HFFc6 (cell line): ENCODE measurements at regions not wholly inside any gene's neighbourhood (a gene's known extent, or its start where the extent isn't known, plus 50 kb on each side); places are given as distances from the start of the nearest gene placed in this dataset.

Source experiments
- DNase-seq: peaks from one replicate; pipeline ENCODE4 v3.0.0-alpha.2; 2018
- H3K27ac Mint-ChIP-seq: 2 replicates; pipeline ENCODE4 v1.8.0; 2020; ENCODE audit warnings: mild to moderate bottlenecking, mixed read lengths
- H3K27me3 Mint-ChIP-seq: 2 replicates; pipeline ENCODE4 v1.8.0; 2021; ENCODE audit warnings: mild to moderate bottlenecking, moderate library complexity, mixed read lengths; ENCODE audit not compliant: insufficient read depth
- H3K36me3 Mint-ChIP-seq: 2 replicates; pipeline ENCODE4 v1.8.0; 2021; ENCODE audit warnings: low read depth, mixed read lengths
- H3K4me1 Mint-ChIP-seq: 2 replicates; pipeline ENCODE4 v1.8.0; 2020; ENCODE audit warnings: low read depth, mixed read lengths
- H3K4me3 Mint-ChIP-seq: 2 replicates; pipeline ENCODE4 v1.8.0; 2020; ENCODE audit warnings: mild to moderate bottlenecking, moderate library complexity, mixed read lengths
- H3K9me3 Mint-ChIP-seq: 2 replicates; pipeline ENCODE4 v1.8.0; 2020; ENCODE audit warnings: mild to moderate bottlenecking, mixed read lengths
- TF ChIP-seq, protein P1 (sequence below): fragments of 200-600 bp; sonication (generic); IDR thresholded peaks from 2 replicates; pipeline ENCODE4 v1.5.0; 2021; ENCODE audit warnings: antibody characterized with exemption, mild to moderate bottlenecking

DNA sequence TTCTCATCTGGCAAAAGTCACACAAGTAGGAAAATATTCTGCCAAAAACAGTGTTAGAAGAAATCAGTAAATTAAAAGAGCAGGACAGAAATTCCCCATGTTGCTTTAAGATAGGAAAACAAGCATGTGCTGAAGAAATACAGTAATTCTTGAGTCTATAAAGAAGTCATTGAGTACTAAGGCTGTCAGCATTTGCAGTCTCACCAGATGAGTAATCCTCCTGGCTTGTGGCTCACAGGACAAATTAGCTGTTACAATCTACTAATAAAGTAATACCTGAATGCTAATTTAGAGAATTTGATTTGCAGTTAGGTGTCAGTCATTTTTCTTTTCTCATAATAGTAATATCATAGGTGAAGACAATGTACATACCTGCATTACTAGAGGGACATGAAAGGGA, 1158.9 kb upstream of the CELF2 start:
- H3K36me3 Mint-ChIP-seq: peaks cover 4% of the 10 kb centered on the region; the same call in 1 of the 2 replicates
- H3K4me3 Mint-ChIP-seq: no peak overlapping the region
- DNase-seq: no peak
- no peak overlapping the region for H3K27ac Mint-ChIP-seq
- H3K27me3 Mint-ChIP-seq: peaks cover 2% of the 10 kb centered on the region
- peaks cover 33% of the 10 kb centered on the region for H3K9me3 Mint-ChIP-seq
- TF ChIP-seq, protein P1, sequence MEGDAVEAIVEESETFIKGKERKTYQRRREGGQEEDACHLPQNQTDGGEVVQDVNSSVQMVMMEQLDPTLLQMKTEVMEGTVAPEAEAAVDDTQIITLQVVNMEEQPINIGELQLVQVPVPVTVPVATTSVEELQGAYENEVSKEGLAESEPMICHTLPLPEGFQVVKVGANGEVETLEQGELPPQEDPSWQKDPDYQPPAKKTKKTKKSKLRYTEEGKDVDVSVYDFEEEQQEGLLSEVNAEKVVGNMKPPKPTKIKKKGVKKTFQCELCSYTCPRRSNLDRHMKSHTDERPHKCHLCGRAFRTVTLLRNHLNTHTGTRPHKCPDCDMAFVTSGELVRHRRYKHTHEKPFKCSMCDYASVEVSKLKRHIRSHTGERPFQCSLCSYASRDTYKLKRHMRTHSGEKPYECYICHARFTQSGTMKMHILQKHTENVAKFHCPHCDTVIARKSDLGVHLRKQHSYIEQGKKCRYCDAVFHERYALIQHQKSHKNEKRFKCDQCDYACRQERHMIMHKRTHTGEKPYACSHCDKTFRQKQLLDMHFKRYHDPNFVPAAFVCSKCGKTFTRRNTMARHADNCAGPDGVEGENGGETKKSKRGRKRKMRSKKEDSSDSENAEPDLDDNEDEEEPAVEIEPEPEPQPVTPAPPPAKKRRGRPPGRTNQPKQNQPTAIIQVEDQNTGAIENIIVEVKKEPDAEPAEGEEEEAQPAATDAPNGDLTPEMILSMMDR: no peak
- no peaks in the 10 kb centered on the region for H3K4me1 Mint-ChIP-seq

DNA sequence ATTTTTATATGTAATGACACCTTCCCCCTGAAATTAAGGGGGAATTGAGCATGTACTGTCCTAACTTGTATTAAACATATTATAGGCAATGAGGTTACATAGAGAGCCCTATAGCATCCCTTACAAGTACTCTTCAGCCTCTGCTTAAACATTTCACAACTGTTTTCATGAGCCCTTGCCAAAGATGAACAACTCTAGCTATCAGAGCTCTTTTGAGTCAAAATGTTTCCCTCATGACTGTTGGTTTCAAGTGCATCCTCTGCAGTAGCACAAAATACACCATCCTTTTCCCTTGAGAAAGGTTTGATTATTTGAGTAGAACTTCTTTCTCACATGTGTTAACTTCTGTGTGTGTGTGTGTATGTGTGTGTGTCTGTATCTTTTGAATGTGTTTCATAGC, 1157.6 kb upstream of the CELF2 start:
- no peak overlapping the region for H3K27ac Mint-ChIP-seq
- H3K4me3 Mint-ChIP-seq: no peak overlapping the region
- H3K9me3 Mint-ChIP-seq: peaks cover 30% of the 10 kb centered on the region
- H3K36me3 Mint-ChIP-seq: peaks cover 4% of the 10 kb centered on the region; the same call in 1 of the 2 replicates
- TF ChIP-seq, protein P1: no peak
- H3K4me1 Mint-ChIP-seq: no peaks in the 10 kb centered on the region
- no peak for DNase-seq
- H3K27me3 Mint-ChIP-seq: peaks cover 2% of the 10 kb centered on the region

DNA sequence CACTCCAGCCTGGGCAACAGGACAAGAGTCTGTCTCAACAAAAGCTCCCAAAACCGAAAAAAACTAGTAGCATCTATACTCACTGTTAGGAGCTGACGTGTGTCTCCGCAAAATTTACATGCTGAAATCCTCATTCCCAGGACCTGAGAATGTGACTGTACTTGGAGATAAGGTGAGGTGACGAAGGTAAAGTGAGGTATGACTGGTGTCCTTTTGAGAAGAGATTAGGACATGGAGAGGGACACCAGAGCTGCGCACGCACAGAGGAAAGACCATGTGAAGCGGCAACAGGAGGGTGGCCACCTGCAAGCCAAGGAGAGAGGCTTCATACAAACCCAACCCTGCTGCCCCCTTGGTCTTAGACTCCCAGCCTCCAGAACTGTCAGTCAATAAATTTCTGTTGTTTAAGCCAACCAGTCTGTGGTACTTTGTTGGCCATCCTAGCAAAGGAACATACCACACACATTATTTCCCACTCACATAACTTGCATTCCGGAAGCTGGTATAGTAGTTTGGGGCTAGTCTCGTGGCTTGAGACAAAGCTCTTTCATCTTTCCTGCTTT, 1154.0 kb upstream of the CELF2 start:
- H3K4me1 Mint-ChIP-seq: no peaks in the 10 kb centered on the region

DNA sequence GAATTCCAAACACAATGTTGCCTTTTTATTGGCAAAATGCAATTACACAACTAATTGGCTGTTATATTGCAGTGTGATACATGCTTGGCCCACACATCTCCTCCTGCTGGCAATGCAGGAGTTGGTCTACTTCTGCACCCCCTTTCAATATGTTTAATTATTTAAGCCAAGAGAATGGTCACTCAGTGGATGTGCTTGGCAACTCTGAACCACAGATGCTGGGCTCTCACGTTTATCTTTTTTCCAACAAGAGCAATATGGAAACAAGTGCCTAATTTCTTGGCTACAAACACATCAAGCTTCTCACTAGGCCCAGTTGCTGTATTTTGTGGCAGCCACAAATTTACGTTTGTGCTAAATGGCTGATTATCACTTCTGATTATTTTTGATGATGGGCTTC, 1149.2 kb upstream of the CELF2 start:
- Mint-ChIP-seq H3K4me3 (no peak overlapping the region), H3K27me3 (no peaks in the 10 kb centered on the region), H3K9me3 (peaks cover 45% of the 10 kb centered on the region), H3K4me1 (no peaks in the 10 kb centered on the region), H3K36me3 (no peaks in the 10 kb centered on the region), H3K27ac (no peak overlapping the region)
- no peak for DNase-seq
- TF ChIP-seq, protein P1: no peak

More for the DNA sequence above, 1154.0 kb upstream of the CELF2 start:
- no peak overlapping the region for H3K4me3 Mint-ChIP-seq
- H3K36me3 Mint-ChIP-seq: no peaks in the 10 kb centered on the region
- no peak for DNase-seq
- no peak overlapping the region for H3K27ac Mint-ChIP-seq
- TF ChIP-seq, protein P1: no peak
- H3K27me3 Mint-ChIP-seq: peaks cover 2% of the 10 kb centered on the region
- H3K9me3 Mint-ChIP-seq: peaks cover 39% of the 10 kb centered on the region

DNA sequence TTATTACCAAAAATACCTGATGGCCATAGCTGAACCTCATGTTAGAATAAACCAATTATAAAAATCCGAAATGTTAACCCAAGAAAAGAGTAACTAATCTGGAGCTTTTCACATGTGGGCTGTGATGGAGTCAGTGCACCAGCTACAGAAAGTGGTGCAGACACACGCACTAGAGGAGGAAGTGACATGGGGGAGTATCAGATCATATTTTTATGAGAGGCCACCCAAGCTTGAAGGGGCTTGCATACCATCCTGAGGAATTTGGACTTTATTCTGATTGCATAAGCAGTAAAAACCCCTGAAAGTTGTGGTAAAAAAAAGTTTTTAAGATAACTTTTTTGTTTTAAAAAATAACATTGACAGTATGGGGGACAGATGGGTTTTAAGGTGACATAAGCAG, 1148.5 kb upstream of the CELF2 start:
- H3K4me3 Mint-ChIP-seq: no peak overlapping the region
- TF ChIP-seq, protein P1: no peak

More for the DNA sequence above, 1148.5 kb upstream of the CELF2 start:
- H3K36me3 Mint-ChIP-seq: no peaks in the 10 kb centered on the region
- no peaks in the 10 kb centered on the region for H3K27me3 Mint-ChIP-seq
- no peak for DNase-seq
- no peak overlapping the region for H3K27ac Mint-ChIP-seq
- H3K4me1 Mint-ChIP-seq: no peaks in the 10 kb centered on the region
- H3K9me3 Mint-ChIP-seq: peaks cover 47% of the 10 kb centered on the region
